Cardiac fibroblast (primary cell): ENCODE measurements at regions not wholly inside any gene's neighbourhood (a gene's known extent, or its start where the extent isn't known, plus 50 kb on each side); places are given as distances from the start of the nearest gene placed in this dataset.

Source experiments
- DNase-seq, 2 donors: peaks; one replicate each; pipeline versions ENCODE4 v3.0.0 to v3.0.0-alpha.2; 2010; ENCODE audit warnings: low read depth in 2 of 2
- H3K4me3 ChIP-seq, 2 donors: replicated peaks in 1 of 2; 1 replicate in 1 of 2; 2 replicates in 1 of 2; pipeline ENCODE4 v1.5.1; 2011; ENCODE audit warnings: low read depth in 2 of 2, low read length in 2 of 2, mild to moderate bottlenecking in 2 of 2, moderate library complexity in 1 of 2
- TF ChIP-seq, protein P1 (sequence below): IDR thresholded peaks from one replicate; pipeline ENCODE4 v1.5.1; 2011; ENCODE audit warnings: low read depth, mild to moderate bottlenecking, low read length, inconsistent platforms

DNA sequence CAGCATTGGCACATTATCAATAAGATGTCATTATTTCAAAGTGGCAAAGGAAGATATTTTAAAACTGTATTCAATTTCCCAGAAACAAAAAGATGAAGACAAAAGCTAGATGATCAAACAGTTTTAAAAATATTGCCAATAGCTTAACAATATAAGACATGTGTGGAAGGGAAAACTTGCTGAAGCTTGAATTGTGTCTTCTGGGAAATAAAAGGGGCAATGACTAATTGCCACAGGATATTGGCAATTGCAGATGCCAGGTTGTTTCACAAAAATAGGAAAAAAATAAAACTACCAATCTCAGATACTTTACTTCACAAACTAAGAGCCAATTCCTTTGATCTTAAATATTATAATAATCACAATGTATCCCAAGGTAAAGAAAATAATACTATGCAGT, 679.8 kb upstream of the ADAMTS5 start:
- H3K4me3 ChIP-seq = no peak overlapping the region
- DNase-seq = peak in 1 of 2 donors; percentile 30
- TF ChIP-seq, protein P1, sequence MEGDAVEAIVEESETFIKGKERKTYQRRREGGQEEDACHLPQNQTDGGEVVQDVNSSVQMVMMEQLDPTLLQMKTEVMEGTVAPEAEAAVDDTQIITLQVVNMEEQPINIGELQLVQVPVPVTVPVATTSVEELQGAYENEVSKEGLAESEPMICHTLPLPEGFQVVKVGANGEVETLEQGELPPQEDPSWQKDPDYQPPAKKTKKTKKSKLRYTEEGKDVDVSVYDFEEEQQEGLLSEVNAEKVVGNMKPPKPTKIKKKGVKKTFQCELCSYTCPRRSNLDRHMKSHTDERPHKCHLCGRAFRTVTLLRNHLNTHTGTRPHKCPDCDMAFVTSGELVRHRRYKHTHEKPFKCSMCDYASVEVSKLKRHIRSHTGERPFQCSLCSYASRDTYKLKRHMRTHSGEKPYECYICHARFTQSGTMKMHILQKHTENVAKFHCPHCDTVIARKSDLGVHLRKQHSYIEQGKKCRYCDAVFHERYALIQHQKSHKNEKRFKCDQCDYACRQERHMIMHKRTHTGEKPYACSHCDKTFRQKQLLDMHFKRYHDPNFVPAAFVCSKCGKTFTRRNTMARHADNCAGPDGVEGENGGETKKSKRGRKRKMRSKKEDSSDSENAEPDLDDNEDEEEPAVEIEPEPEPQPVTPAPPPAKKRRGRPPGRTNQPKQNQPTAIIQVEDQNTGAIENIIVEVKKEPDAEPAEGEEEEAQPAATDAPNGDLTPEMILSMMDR = no peak

DNA sequence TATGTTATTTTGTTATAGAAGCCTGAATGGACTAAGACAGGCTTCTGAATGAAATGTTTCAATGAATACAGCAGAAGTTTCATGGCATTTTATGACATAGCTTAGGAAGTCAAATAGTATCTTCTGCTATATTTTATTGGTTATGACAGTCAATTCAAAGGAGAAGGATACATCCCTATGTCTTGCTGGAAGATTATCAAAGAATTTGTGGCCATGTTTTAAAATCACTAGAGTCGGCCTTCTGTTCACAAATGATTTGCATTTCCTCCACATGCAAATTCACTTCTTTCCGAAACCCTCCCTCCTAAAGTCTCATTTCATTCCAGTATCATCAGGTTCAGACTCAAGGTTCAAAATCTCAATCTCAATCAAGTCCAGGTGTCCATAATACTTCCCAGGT, 679.2 kb upstream of the ADAMTS5 start:
- TF ChIP-seq, protein P1 = no peak
- no peak overlapping the region for H3K4me3 ChIP-seq
- no peak for DNase-seq

DNA sequence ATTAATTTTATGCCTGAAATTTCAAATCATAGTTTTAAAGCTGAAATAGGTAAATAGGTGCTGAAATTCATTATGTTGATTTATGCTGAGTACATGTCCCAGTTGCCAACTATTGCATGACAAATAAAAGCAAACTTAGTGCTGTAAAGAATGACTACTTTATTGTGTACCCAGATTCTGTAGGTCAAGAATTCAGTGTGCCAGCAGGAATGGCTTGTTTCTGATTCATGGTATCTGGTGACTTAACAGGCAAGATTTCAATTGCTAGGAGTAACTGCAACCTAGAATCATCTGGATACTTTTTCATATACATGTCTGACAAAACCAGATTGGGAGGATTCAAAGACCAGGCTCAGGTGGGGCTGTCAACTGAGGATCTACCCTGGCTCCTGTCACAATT, 678.4 kb upstream of the ADAMTS5 start:
- TF ChIP-seq, protein P1 = no peak
- DNase-seq = peak in 1 of 2 donors; percentile 75
- H3K4me3 ChIP-seq = no peak overlapping the region

DNA sequence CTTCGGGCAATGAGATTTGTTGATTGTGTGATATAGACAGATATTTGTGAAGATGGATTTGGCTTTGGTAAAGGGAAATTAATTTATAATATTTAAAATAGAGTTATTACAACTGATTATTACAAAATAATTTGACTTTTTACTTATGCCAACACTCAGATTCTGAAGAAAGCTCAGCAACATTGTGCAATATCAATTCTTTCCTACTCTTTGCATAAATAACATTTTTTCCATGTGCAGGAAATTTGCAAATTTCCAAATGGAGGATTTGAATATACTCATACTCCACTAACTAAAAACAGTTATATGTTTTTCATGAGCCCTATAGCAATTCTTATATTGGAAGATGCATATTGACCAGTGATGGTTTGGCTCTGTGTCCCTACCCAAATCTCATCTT, 676.4 kb upstream of the ADAMTS5 start:
- DNase-seq = no peak
- TF ChIP-seq, protein P1 = no peak
- no peak overlapping the region for H3K4me3 ChIP-seq

DNA sequence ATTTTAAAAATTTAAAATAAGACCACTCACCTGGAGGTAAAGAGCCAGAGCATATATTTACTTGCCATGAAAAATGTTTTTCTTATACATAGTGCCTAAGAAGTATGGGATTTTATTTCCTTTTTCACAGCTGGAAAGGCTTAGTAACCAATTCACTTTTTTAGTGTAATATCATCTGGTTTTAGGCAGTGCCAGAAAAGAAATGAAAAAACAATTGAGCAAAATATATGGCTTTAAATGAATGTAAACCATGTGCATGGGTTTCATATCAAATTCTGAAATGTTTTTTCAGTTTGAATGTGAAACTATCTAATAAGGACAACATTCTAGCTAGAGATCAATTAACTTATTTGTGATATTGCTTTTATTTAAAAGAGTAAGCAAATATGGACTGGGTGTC, 672.4 kb upstream of the ADAMTS5 start:
- H3K4me3 ChIP-seq = no peak overlapping the region
- no peak for DNase-seq
- TF ChIP-seq, protein P1 = no peak

DNA sequence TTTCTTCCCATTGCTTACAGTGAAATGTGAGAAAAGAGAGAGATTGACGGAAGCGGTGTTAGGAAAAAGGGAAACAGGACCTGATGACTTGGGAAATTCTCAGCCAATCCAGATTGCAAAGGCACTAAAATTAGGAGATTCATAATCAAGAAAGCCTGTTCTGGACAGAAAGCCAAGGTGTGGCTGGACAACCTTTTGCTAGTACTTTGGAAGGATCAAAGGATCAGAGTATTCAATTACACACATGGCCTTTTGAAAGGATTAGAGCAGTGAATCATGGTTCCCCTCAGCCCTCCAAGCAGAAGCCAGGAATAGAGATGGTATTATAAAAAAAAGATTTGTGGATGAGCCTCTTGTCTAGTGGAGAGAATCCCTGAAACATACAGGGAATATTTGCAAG, 669.8 kb upstream of the ADAMTS5 start:
- no peak overlapping the region for H3K4me3 ChIP-seq
- TF ChIP-seq, protein P1 = no peak
- no peak for DNase-seq

DNA sequence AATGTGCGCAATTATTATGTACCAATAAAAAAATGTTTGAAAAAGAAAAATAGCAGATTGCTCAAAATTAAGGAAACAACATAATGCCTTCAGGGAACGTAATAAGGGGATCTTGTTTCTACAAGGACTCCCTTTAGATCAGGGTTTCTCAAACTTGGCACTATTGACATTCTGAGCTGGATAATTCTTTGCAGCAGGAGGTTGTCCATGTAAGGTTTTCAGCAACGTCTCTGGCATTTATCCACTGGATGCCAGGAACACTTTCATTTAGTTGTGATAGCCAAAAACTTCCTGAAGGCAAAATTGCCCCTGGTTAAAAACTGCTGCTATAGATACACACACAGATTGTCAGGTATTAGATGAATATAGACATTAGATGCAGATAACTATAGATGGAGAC, 666.7 kb upstream of the ADAMTS5 start:
- DNase-seq = peak in 1 of 2 donors; percentile 26
- TF ChIP-seq, protein P1 = no peak
- no peak overlapping the region for H3K4me3 ChIP-seq
